Ishikawa (cell line): ENCODE measurements at regions not wholly inside any gene's neighbourhood (a gene's known extent, or its start where the extent isn't known, plus 50 kb on each side); places are given as distances from the start of the nearest gene placed in this dataset.

ENCODE experiments used
- MAX ChIP-seq: IDR thresholded peaks from 2 replicates; pipeline ENCODE4 v1.6.1; 2012
- TEAD4 ChIP-seq: IDR thresholded peaks from 2 replicates; pipeline ENCODE4 v1.6.1; 2012

GRCh38 chr2:146869328-146869727 lies 975.5 kb upstream of the ACVR2A start:
- TF ChIP-seq MAX (no peak), TEAD4 (no peak)
